GM18861 (cell line): ENCODE measurements at regions not wholly inside any gene's neighbourhood (a gene's known extent, or its start where the extent isn't known, plus 50 kb on each side); places are given as distances from the start of the nearest gene placed in this dataset.
A peak's percentile ranks its signal among the peaks of the same experiment; 100 is the strongest.
"Not testable (repeated sequence)": the region's sequence is repeated elsewhere in the genome, so short reads cannot be mapped to it uniquely, and the experiment has no call there.

Source experiments
- ATAC-seq: cut with Tn5 transposase; IDR thresholded peaks from one replicate; pipeline ENCODE4 v1.9.1; 2021; ENCODE audit not compliant: unreplicated experiment

- no peak for ATAC-seq
Measured at GRCh38 chr15:92821491-92822116, 78.5 kb upstream of the CHD2 start.

- no peak for ATAC-seq
Measured at GRCh38 chr15:92822216-92823144, 77.6 kb upstream of the CHD2 start.

GRCh38 chr15:92825985-92826384 is 74.1 kb upstream of the CHD2 start:
- no peak for ATAC-seq

DNA sequence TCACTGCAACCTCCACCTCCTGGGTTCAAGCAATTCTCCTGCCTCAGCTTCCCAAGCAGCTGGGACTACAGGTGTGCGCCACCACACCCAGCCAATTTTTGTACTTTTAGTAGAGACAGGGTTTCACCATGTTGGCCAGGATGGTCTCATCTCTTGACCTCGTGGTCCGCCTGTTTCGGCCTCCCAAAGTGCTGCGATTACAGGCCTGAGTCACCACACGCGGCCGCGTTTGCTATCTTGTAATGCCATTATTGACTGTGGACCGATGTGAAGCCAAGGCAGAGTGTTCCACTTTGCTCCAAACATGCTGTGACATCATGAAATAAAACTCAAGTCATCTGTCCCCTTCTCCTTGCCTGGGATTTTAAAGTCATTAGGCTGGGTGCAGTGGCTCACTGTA is 72.1 kb upstream of the CHD2 start:
- ATAC-seq: not testable (repeated sequence)

DNA sequence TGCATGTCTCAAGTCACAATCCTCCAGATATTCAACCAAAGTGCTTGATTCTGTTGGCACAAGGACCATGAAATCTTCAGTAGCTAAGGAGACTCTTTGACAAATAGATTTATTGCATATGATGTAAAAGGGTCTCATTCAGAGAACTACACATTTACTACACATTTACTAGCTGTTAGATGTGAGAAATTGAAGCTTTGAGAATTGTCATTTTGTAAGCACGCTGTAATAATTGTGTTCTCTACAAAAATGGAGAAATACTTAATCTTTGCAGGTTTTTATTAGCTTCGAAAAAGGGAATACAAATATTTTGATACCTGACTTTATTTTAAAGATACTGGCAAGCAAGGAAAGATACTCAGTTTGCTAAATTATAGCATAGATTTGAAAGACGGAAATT is 70.2 kb upstream of the CHD2 start:
- no peak for ATAC-seq

GRCh38 chr15:92831336-92831654 is 68.8 kb upstream of the CHD2 start:
- no peak for ATAC-seq

GRCh38 chr15:92831655-92832328 is 68.3 kb upstream of the CHD2 start:
- ATAC-seq: peak; percentile 95

GRCh38 chr15:92833106-92833433 is 67.1 kb upstream of the CHD2 start:
- ATAC-seq: no peak

- ATAC-seq: no peak
Measured at GRCh38 chr15:92833493-92834271, 66.4 kb upstream of the CHD2 start.

GRCh38 chr15:92839696-92840095 is 60.4 kb upstream of the CHD2 start:
- ATAC-seq: peak; percentile 70

GRCh38 chr15:92840149-92840548 is 60.0 kb upstream of the CHD2 start:
- no peak for ATAC-seq

DNA sequence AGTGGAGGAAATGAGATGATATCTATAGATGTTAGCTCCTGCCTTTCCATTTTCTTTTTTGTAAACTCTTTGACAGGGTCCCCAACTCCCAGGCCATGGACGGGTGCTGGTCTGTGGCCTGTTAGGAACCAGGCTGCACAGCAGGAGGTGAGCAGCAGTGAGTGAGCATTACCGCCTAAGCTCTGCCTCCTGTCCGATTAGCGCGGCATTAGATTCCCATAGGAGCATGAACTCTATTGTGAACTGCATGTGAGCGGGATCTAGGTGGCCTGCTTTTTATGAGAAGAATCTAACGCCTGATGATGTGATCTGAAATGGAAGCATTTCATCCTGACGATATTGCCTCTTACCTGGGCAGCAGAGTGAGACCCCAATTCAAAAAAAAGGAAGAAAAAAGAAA is 56.8 kb upstream of the CHD2 start:
- ATAC-seq: no peak

- ATAC-seq: no peak
Measured at GRCh38 chr15:92843814-92844213, 56.3 kb upstream of the CHD2 start.

DNA sequence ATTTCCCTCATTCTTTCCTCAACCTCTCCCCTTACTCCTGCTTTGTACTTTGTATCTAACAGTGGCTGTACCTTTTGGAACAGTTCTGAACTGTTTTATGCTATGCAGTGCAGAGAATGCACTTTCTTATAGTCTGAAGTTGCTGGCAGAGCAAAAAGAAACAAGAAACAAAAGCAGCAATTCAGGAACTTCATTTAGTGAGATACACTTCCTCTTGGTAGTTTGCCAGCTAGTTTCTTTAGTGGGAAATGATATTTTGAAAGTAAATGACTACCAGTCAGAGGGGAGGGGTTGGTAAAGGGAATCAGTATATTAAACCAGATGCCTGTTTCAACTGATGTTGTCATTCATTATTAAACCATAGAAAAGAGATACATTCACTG is 55.0 kb upstream of the CHD2 start:
- peak; percentile 77 for ATAC-seq

DNA sequence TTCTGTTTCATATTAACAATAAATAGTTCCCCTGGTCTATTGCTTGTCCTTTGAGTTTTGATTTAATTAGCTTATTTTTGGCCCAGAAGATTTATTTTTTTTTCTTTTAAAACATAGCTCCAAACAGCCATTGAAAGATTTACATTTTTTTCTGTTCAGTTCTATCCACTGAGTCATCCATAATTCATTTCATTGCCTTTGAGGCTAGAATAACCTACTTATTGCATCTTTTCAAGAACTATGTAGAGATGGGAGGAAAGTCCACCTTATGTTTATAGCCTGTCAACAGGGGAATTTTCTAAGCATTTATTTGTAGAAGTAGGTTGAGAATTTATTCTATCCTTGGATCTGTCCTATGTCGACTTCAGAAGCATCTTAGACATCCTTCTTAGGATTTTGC is 53.4 kb upstream of the CHD2 start:
- ATAC-seq: no peak

DNA sequence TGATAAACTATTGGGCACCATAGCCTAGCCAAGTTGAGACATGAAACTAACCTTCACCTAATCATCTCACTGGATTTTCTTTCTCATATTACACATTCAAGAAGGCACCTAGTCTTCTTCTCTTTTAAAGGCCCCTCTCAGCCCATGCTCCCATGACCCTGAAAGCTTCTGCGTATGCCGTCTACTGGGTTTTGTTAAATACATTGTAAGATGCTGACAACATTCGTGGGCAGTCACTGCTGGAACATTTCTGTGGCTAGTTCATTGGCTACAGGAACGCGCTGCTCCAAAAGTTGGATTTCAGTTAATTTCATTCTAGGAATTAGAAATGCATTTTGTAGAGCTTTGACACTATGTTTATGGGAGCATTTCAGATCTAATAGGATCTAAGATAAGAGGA is 52.3 kb upstream of the CHD2 start:
- ATAC-seq: no peak

- no peak for ATAC-seq
Measured at GRCh38 chr15:92848464-92848851, 51.7 kb upstream of the CHD2 start.

DNA sequence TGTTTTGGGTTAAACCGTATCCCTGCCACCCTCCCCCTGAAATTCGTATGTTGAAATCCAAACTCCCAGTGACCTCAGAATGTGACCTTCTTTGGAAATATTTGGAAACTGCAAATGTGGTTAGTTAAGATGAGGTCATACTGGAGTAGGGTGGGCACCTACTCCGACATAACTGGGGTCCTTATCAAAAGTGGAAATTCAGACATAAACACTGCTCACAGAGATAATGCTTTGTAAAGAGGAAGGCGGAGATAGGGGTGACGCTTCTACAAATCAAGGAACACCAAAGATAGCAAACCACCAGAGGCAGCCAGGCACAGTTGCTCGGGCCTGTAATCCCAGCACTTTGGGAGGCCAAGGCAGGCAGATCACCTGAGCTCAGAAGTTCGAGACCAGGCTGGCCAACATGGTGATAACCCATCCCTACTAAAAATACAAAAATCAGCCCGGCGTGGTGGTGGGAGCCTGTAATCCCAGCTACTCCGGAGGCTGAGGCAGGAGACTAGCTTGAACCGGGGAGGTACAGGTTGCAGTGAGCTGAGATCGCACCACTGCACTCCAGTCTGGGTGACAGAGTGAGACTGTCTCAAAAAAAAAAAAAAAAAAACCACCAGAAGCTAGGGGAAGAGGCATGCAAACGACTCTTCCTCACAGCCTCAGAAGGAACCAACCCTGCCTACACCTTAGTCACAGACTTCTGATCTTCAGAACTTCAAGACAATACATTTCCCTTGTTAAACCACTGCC is 51.1 kb upstream of the CHD2 start:
- peak; percentile 62 for ATAC-seq

GRCh38 chr15:92850218-92850617 is 49.9 kb upstream of the CHD2 start:
- ATAC-seq: not testable (repeated sequence)
